T-helper 1 cell (primary cell): ENCODE measurements at regions not wholly inside any gene's neighbourhood (a gene's known extent, or its start where the extent isn't known, plus 50 kb on each side); places are given as distances from the start of the nearest gene placed in this dataset.
"Not testable (repeated sequence)": the region's sequence is repeated elsewhere in the genome, so short reads cannot be mapped to it uniquely, and the experiment has no call there.

Experiments used
- DNase-seq, 5 donors: peaks; one replicate each; pipeline ENCODE4 v3.0.0-alpha.2; 2012 to 2020

- DNase-seq: no peak
Measured at GRCh38 chr13:39895254-39895653, 239.8 kb downstream of the COG6 start.

- DNase-seq: no peak
Measured at GRCh38 chr13:39897636-39898035, 242.2 kb downstream of the COG6 start.

GRCh38 chr13:39900106-39900750, 244.8 kb downstream of the COG6 start:
- no peak for DNase-seq

- no peak for DNase-seq
Measured at GRCh38 chr13:39904959-39905358, 249.5 kb downstream of the COG6 start.

DNA sequence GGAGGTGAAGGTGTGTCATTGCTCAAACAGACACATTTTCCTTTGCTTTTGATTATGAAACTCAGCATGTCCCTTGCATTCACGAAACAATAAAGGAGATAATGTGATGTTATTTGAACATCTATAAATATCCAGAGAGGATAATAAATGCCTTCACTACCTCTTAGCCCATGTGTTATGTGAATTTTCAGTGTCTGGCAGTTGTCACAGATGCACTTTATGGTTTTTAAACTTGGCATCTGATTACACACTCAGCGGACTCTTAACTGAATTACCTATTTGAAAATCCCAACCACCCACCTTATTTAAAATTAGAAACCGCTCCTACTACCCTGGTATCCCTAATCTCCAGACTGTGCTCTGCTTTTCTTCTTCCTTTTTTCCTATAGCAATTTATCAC, 254.2 kb downstream of the COG6 start:
- no peak for DNase-seq

DNA sequence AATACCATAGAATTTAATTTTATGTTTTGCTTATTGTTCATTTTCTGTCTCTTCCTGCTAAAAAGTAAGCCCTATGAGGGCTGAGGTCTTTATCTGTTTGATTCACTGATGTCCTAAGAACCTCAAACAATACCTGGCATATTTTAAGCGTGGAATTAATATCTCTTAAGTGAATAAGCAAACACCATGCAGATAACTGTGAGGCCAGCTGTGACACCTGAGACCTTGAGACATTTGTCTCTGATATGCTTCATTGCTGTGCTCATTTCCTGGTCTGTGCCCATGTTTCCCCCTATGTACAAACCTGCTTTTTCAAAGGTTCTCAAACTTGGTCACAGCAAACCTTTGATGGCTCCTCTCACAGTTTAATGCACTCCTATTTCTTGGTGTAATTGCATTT, 254.6 kb downstream of the COG6 start:
- no peak for DNase-seq

- DNase-seq: peak in 1 of 5 donors; percentile 4
Measured at GRCh38 chr13:39910833-39911232, 255.4 kb downstream of the COG6 start.

DNA sequence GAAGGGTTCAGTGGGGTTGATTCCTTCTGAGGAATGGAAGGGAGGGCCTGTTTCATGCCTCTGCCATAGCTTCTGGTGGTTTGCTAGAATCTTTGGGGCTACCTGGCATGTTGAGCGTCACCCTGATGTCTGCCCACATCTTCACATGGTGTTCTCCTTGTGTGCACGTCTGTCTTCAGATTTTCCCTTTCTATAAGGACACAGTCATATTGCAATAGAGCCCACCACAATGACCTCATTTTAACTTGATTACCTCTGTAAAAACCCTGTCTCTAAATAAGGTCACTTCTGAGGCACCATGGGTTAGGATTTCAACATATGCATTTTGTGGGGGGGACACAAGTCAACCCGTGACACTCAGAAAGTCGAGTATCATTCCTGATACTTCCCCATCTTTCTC, 257.9 kb downstream of the COG6 start:
- DNase-seq: no peak

GRCh38 chr13:39913928-39914327, 258.5 kb downstream of the COG6 start:
- no peak for DNase-seq

DNA sequence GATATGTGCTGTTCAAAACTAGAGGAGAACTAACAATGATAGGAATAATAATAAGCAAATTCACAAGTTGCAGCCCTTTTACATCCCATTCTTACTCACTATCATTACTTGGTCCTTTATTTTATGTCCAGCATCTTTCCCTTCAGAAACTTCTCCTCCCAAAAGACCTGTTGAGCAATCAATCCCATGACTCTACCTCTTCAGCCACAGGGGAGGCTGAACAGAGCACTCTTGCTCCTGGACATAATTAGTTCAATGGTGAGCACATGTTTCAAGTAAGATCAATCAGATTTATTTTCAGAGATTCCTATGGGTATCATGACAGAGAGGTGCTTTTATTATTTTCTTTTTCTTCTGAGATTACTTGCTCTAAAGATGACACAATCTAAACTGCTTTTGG, 260.0 kb downstream of the COG6 start:
- DNase-seq: no peak

DNA sequence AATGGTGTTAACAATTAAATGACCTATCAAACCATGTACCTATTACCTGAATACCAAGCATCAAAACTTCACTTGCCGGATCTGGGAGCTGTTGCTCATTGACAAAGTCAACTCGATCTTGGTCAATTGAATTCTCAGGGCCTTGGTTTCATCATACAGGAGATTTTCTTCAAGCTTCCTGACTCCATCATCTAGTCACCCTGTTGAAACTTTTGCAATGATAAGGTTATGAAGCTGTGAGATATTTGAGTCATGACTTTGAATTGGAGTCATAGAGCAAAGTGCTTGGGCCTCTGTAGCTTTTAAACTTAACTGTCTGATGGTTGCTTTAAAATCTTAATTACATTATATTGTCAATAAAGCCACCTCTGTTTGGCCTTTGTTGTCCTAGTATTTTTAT, 260.9 kb downstream of the COG6 start:
- no peak for DNase-seq

DNA sequence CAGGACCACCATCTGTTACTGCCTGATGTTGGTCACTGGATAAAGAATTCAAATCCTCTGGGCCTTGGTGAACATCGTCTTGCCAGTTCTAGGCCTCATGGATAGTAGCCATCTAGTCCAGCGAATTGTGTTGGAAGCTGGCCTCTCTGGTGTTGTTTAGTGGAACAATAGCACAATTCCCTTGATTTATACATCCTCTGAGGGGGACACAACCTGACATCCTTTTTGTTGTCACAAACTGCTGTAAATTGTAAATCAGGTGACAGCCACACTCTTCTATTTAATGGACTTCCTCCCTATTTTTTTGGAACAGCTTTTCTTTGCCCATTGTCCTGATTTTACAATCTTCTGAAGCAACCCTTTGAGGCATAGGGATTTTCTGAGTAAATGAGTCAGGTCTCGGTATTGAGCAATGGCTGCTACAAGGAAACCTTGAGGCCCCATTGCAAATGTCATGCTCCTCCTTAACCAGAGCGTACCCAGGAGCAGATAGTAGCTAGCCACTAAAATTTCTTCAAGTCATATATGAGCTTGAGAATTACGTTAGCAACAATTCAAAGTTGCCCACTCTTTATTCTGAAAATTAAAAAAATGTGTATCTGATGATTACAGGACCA, 263.3 kb downstream of the COG6 start:
- no peak for DNase-seq

- no peak for DNase-seq
Measured at GRCh38 chr13:39920613-39921012, 265.2 kb downstream of the COG6 start.

DNA sequence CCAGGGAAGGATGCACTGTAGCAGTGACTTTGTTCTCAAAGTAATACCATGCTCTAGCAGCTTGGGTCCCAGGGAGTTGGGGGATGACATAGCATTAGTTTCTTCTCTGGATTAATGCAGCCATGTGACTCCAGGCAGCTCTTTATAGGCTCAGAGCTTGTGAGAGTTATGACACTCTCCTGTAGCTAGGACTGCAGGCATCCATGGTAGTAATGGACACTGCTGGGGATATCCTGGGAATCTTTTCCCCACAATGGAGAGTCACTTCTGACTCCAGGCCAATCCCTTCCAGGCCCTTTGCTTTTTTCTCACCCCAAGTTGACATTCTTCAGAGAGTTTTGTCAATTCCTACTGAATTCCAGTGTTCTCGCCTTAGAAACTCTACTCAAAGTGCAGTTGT, 270.9 kb downstream of the COG6 start:
- DNase-seq: no peak

GRCh38 chr13:39928261-39928660, 272.8 kb downstream of the COG6 start:
- no peak for DNase-seq

- DNase-seq: no peak
Measured at GRCh38 chr13:39929583-39929982, 274.1 kb downstream of the COG6 start.

DNA sequence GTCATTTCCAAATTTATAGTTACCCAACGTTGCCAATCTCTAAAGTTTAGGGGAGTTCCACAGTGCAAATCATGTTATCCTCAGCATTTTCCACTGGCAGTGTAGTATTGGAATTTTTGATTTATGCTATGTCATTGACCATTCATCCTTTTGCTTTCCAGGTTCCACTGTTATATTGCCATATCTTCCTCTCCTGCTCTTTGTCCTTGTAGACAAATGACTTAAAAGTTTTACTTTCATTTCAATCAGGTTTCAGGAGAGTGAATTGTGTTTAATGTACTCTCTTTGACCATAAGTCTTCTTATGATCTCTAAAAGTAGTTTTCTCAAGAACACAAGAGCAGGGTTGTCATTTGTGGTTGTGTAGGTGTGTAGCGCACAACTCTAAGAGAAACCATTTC, 274.6 kb downstream of the COG6 start:
- DNase-seq: no peak

DNA sequence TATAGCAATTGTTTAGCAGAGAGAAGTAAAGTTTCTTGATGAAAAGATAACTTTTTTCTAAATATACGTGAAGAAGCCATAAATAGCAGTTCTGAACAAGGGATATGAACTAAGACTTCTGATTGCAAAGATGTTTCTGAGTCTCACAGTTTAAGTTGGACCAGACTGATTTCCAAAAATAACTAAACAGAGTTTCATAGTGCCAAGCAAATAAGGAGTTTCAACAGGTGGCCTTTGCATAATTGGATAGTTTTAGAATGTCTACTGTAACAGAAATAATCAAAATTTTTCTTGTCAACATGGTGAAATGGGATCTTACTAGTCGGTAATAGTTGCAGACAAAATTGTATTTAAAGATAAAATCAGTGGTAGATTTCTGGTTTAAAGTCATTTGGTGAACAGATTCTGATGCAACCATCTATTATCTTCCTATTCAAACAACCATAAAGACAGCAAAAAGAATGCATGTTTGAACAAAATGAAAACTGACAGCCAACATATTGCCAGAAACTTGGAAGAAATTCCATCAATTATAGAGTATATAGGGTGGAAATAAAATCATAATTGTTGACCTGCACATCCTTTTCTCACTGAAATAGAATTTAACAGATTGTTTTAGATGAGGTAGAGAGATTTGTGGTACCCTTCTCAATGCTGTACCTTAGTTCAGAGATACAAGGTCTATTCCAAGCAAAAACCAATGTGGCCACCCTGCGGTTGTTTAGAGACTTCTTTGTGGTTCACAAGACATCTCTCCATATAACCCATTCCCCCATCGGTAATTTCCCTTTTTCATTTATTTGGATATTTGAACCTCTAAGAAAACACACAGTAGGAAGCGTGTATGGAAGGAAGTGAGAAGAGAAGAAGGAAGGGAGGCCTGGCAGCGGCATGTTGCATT, 275.3 kb downstream of the COG6 start:
- no peak for DNase-seq

DNA sequence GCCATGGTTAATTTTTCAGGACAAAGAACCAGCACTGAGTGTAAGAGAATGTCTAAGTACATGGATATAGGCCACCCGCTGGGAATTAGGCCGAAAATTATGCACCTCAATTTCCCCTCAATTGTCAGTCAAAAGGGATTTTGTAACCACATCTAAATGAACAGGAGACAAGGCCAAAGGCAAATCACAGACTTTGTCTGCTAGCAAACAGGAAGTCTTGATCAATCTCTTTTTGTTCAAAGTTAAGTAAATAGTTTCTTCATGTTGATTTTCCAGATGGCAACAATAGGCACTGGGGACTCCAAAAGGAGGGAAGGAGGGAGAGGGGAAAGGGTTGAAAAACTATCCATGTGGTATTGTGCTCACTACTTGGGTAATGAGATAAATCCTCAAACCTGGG, 276.0 kb downstream of the COG6 start:
- no peak for DNase-seq

GRCh38 chr13:39932514-39932913, 277.1 kb downstream of the COG6 start:
- not testable (repeated sequence) for DNase-seq

- no peak for DNase-seq
Measured at GRCh38 chr13:39935155-39935554, 279.7 kb downstream of the COG6 start.

- DNase-seq: no peak
Measured at GRCh38 chr13:39938596-39938995, 283.1 kb downstream of the COG6 start.

DNA sequence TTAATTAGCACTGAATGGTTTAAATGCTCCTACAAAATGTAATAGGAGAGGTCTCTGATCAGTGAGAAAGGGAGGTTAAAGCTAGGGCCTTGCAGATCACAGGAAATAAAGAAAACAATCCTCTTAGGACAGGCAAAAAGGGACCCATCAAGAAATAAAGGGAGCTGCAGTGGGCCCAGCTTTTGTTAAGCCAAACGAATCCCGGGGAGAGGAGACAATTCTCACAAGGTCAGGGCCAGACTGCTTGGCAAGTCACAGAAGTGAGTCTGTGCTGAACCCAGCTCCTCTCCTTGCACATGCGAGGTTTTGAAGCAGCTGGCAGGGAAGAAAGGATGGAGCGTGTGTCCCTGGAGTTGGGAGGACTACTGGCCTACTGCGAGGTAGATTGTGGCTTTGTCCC, 285.8 kb downstream of the COG6 start:
- no peak for DNase-seq
